Prostate gland (tissue), 2 donors: ENCODE measurements at regions not wholly inside any gene's neighbourhood (a gene's known extent, or its start where the extent isn't known, plus 50 kb on each side); places are given as distances from the start of the nearest gene placed in this dataset.

Experiments used
- DNase-seq: peaks from one replicate; pipeline ENCODE4 v3.0.0-alpha.2; 2019; ENCODE audit warnings: low spot score
- H3K27ac ChIP-seq, 2 donors: fragments of 200-600 bp; sonication (generic); 2 replicates each; pipeline ENCODE4 v1.5.1; 2017 to 2019
- H3K27me3 ChIP-seq: fragments of 200-600 bp; sonication (generic); replicated peaks from 2 replicates; pipeline ENCODE4 v1.5.1; 2019; ENCODE audit not compliant: insufficient read depth
- H3K36me3 ChIP-seq, 2 donors: fragments of 200-600 bp; sonication (generic); 1 replicate in 1 of 2; 2 replicates in 1 of 2; pipeline versions ENCODE4 v1.5.1 to v1.8.1; 2017 to 2019
- H3K4me1 ChIP-seq: fragments of 200-600 bp; sonication (generic); replicated peaks from 2 replicates; pipeline ENCODE4 v1.5.1; 2019
- H3K4me3 ChIP-seq, 2 donors: fragments of 200-600 bp; sonication (generic); 2 replicates each; pipeline ENCODE4 v1.5.1; 2017 to 2019
- H3K9me3 ChIP-seq: fragments of 200-600 bp; sonication (generic); 2 replicates; pipeline ENCODE4 v1.5.1; 2017
- POLR2A ChIP-seq: fragments of 450-650 bp; IDR thresholded peaks from one replicate; pipeline ENCODE4 v1.6.1; 2016; ENCODE audit warnings: antibody characterized with exemption, mild to moderate bottlenecking
- POLR2AphosphoS5 ChIP-seq: sonication (generic); formaldehyde crosslinking; IDR thresholded peaks from one replicate; pipeline ENCODE4 v1.6.1; 2017; ENCODE audit warnings: antibody characterized with exemption
- WGBS: methylation state at CpG from one replicate; pipeline ENCODE4 v1.1.5; 2018; 5-methylcytosine and 5-hydroxymethylcytosine counted together
- intact Hi-C: fragments of 100-400 bp; cut with DNase I; formaldehyde crosslinking; loops from one replicate; pipeline ENCODE4 v1.14.2; 2022
- TF ChIP-seq, protein P1 (sequence below), 4 experiments: fragments of 200-600 bp in 2 of 4; fragments of 450-650 bp in 2 of 4; sonication (generic) in 2 of 4; IDR thresholded peaks; 1 replicate in 3 of 4; 2 replicates in 1 of 4; pipeline ENCODE4 v1.5.1; 2016 to 2019; ENCODE audit warnings: antibody characterized with exemption in 4 of 4, mild to moderate bottlenecking in 2 of 4, moderate library complexity in 2 of 4

GRCh38 chr11:33500861-33501479 lies 199.7 kb downstream of the C11orf91 start:
- TF ChIP-seq POLR2AphosphoS5 (no peak), POLR2A (no peak)
- TF ChIP-seq, protein P1, sequence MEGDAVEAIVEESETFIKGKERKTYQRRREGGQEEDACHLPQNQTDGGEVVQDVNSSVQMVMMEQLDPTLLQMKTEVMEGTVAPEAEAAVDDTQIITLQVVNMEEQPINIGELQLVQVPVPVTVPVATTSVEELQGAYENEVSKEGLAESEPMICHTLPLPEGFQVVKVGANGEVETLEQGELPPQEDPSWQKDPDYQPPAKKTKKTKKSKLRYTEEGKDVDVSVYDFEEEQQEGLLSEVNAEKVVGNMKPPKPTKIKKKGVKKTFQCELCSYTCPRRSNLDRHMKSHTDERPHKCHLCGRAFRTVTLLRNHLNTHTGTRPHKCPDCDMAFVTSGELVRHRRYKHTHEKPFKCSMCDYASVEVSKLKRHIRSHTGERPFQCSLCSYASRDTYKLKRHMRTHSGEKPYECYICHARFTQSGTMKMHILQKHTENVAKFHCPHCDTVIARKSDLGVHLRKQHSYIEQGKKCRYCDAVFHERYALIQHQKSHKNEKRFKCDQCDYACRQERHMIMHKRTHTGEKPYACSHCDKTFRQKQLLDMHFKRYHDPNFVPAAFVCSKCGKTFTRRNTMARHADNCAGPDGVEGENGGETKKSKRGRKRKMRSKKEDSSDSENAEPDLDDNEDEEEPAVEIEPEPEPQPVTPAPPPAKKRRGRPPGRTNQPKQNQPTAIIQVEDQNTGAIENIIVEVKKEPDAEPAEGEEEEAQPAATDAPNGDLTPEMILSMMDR (IDR thresholded peaks at IDR 0.05) = no peak
- no peak for DNase-seq
- Histone ChIP-seq H3K27me3 (no peaks in the 10 kb centered on the region), H3K36me3 (no peaks in the 10 kb centered on the region), H3K27ac (no peak overlapping the region), H3K9me3 (no peaks in the 10 kb centered on the region), H3K4me3 (no peak overlapping the region), H3K4me1 (no peaks in the 10 kb centered on the region)
- WGBS = 20% methylated on average over 2 of the region's 2 CpGs
- intact Hi-C loops = no loop called here

GRCh38 chr11:33500332-33500731 lies 200.3 kb downstream of the C11orf91 start:
- intact Hi-C loops = no loop called here
- Histone ChIP-seq H3K36me3 (no peaks in the 10 kb centered on the region), H3K4me3 (no peak overlapping the region), H3K4me1 (no peaks in the 10 kb centered on the region), H3K27me3 (no peaks in the 10 kb centered on the region), H3K9me3 (no peaks in the 10 kb centered on the region), H3K27ac (no peak overlapping the region)
- no peak for DNase-seq
- no peak for TF ChIP-seq POLR2AphosphoS5
- TF ChIP-seq, protein P1 (IDR thresholded peaks at IDR 0.05) = no peak
- no peak for TF ChIP-seq POLR2A
- WGBS = 91% methylated on average over 1 of the region's 1 CpG

DNA sequence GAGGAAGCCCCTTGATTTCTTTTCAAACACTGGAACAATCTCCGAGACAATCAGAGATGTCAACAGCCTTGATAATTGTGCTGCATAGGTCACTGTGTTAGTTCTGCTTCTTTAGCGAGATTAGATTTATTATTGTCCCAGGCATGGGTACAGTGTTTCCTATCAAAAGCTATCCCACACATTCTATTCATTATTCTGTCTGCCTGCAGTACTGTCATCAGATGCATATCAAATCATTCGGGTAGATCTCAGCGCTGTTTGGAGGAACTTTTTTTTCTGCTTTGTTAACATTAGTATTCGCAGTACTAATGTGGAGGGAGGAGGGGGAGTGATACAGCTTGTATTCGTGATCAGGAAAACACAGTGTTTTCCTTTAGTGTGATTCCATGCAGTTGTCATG lies 208.0 kb downstream of the C11orf91 start:
- Histone ChIP-seq H3K36me3 (no peaks in the 10 kb centered on the region), H3K4me1 (no peaks in the 10 kb centered on the region), H3K27ac (no peak overlapping the region), H3K27me3 (no peaks in the 10 kb centered on the region), H3K9me3 (no peaks in the 10 kb centered on the region), H3K4me3 (no peak overlapping the region)
- TF ChIP-seq POLR2A (no peak), POLR2AphosphoS5 (no peak)
- TF ChIP-seq, protein P1 (IDR thresholded peaks at IDR 0.05) = no peak
- intact Hi-C loops = no loop called here
- 24% methylated on average over 6 of the region's 6 CpGs for WGBS
- no peak for DNase-seq

DNA sequence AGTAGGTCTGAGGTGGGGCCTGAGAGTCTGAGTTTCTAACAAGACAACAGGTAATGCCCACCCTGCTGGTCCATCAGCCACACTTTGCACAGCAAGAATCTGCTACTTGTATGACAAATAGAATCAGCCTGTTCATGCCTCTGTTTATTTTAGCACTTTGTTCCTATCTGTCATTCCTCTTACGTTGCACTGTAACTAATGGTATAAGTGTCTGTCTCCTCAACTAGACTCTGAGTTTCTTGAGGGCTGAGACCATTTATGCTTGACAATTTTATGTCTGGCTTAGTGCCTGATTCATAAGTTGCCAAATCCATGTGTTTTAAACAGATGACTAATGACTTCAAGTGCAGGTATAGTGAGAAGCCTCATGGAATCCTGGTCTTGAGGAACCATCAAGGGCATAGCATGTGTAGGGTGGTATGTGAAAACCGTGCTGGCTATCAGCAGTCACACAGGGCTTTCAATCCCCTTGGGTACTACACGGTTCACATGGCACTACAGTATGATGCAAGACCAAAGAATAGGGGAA lies 209.7 kb downstream of the C11orf91 start:
- H3K27me3 ChIP-seq = no peaks in the 10 kb centered on the region
- H3K4me1 ChIP-seq = no peaks in the 10 kb centered on the region
- H3K4me3 ChIP-seq = no peak overlapping the region
- no peaks in the 10 kb centered on the region for H3K9me3 ChIP-seq
- TF ChIP-seq, protein P1 (IDR thresholded peaks at IDR 0.05) = no peak
- TF ChIP-seq POLR2A (no peak), POLR2AphosphoS5 (no peak)
- no peak overlapping the region for H3K27ac ChIP-seq
- no peaks in the 10 kb centered on the region for H3K36me3 ChIP-seq
- DNase-seq = no peak
- intact Hi-C loops = no loop called here
- WGBS = 55% methylated on average over 3 of the region's 3 CpGs

GRCh38 chr11:33488971-33489370 lies 211.7 kb downstream of the C11orf91 start:
- WGBS = 84% methylated on average over 3 of the region's 3 CpGs
- intact Hi-C loops = no loop called here
- no peak for TF ChIP-seq POLR2AphosphoS5
- TF ChIP-seq POLR2A = no peak
- TF ChIP-seq, protein P1 (IDR thresholded peaks at IDR 0.05) = no peak
- no peaks in the 10 kb centered on the region for H3K27me3 ChIP-seq
- no peak overlapping the region for H3K27ac ChIP-seq
- H3K4me3 ChIP-seq = no peak overlapping the region
- no peak for DNase-seq
- H3K36me3 ChIP-seq = no peaks in the 10 kb centered on the region
- no peaks in the 10 kb centered on the region for H3K4me1 ChIP-seq
- no peaks in the 10 kb centered on the region for H3K9me3 ChIP-seq
